Fibroblast of peridontal ligament (primary cell): ENCODE measurements at regions not wholly inside any gene's neighbourhood (a gene's known extent, or its start where the extent isn't known, plus 50 kb on each side); places are given as distances from the start of the nearest gene placed in this dataset.

ENCODE experiments used
- DNase-seq: peaks from one replicate; pipeline ENCODE4 v3.0.0-alpha.2; 2010; ENCODE audit errors: extremely low read depth

GRCh38 chr15:93205413-93205812 lies 116.4 kb upstream of the RGMA start:
- DNase-seq: no peak

- DNase-seq: no peak
These were observed 114.0 kb upstream of the RGMA start for GRCh38 chr15:93203036-93203435.

GRCh38 chr15:93202405-93202804 lies 113.4 kb upstream of the RGMA start:
- no peak for DNase-seq

- no peak for DNase-seq
These were observed 112.9 kb upstream of the RGMA start for GRCh38 chr15:93201940-93202339.

- no peak for DNase-seq
These were observed 111.8 kb upstream of the RGMA start for GRCh38 chr15:93200837-93201226.

GRCh38 chr15:93200081-93200836 lies 111.2 kb upstream of the RGMA start:
- DNase-seq: no peak

- no peak for DNase-seq
These were observed 107.2 kb upstream of the RGMA start for GRCh38 chr15:93196135-93196670.

GRCh38 chr15:93195109-93195508 lies 106.1 kb upstream of the RGMA start:
- no peak for DNase-seq

- no peak for DNase-seq
These were observed 101.2 kb upstream of the RGMA start for GRCh38 chr15:93190238-93190637.

- no peak for DNase-seq
These were observed 100.5 kb upstream of the RGMA start for GRCh38 chr15:93189561-93189960.

- DNase-seq: no peak
These were observed 99.2 kb upstream of the RGMA start for GRCh38 chr15:93188236-93188635.

GRCh38 chr15:93185796-93186195 lies 96.8 kb upstream of the RGMA start:
- no peak for DNase-seq

GRCh38 chr15:93182703-93183205 lies 93.7 kb upstream of the RGMA start:
- no peak for DNase-seq

- DNase-seq: no peak
These were observed 91.6 kb upstream of the RGMA start for GRCh38 chr15:93180656-93181055.

- no peak for DNase-seq
These were observed 91.1 kb upstream of the RGMA start for GRCh38 chr15:93180128-93180527.

- no peak for DNase-seq
These were observed 90.7 kb upstream of the RGMA start for GRCh38 chr15:93179700-93180102.

- DNase-seq: no peak
These were observed 90.1 kb upstream of the RGMA start for GRCh38 chr15:93179072-93179471.

GRCh38 chr15:93178371-93178770 lies 89.4 kb upstream of the RGMA start:
- no peak for DNase-seq

- no peak for DNase-seq
These were observed 87.1 kb upstream of the RGMA start for GRCh38 chr15:93176065-93176464.

GRCh38 chr15:93174836-93175235 lies 85.8 kb upstream of the RGMA start:
- DNase-seq: no peak

- no peak for DNase-seq
These were observed 84.4 kb upstream of the RGMA start for GRCh38 chr15:93173369-93173768.

- no peak for DNase-seq
These were observed 82.5 kb upstream of the RGMA start for GRCh38 chr15:93171476-93171875.

GRCh38 chr15:93170329-93170728 lies 81.3 kb upstream of the RGMA start:
- DNase-seq: no peak

GRCh38 chr15:93168910-93169309 lies 79.9 kb upstream of the RGMA start:
- DNase-seq: no peak
